Upper lobe of left lung (tissue), 4 donors: ENCODE measurements at regions not wholly inside any gene's neighbourhood (a gene's known extent, or its start where the extent isn't known, plus 50 kb on each side); places are given as distances from the start of the nearest gene placed in this dataset.

ENCODE experiments used
- POLR2A ChIP-seq, 4 donors: fragments of 450-650 bp; IDR thresholded peaks; one replicate each; pipeline ENCODE4 v1.5.1; 2016 to 2017; ENCODE audit warnings: antibody characterized with exemption in 4 of 4, mild to moderate bottlenecking in 2 of 4
- POLR2AphosphoS5 ChIP-seq, 2 donors: sonication (generic); formaldehyde crosslinking; IDR thresholded peaks; one replicate each; pipeline ENCODE4 v1.5.1; 2017; ENCODE audit warnings: antibody characterized with exemption in 2 of 2
- TF ChIP-seq, protein P1 (sequence below), 6 experiments: fragments of 450-650 bp in 4 of 6; fragments of 200-600 bp in 2 of 6; sonication (generic) in 2 of 6; IDR thresholded peaks; one replicate each; pipeline ENCODE4 v1.5.1; 2016 to 2019; ENCODE audit warnings: antibody characterized with exemption in 6 of 6

DNA sequence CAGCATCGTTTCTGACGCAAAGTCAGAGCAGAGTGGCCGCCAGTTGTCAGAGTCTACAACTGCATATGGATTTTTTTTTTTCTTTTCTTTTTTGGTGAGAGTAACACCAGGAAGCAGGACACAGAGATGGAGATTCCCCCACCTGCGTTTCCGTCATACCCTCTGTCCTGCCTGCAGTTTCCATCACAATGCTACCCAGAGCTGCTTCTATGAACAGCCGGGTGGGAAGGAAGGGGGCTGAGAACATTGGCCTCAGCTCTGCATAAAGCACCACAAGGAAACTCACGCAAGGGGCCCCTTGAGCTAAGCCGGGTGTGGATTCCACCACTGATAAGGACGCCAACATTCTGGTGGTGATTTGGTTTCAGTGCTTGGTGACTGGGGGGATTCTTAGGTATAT, 183.5 kb upstream of the AFDN start:
- TF ChIP-seq POLR2AphosphoS5 (IDR thresholded peaks at IDR 0.05) (no peak), POLR2A (IDR thresholded peaks at IDR 0.05) (no peak)
- TF ChIP-seq, protein P1, sequence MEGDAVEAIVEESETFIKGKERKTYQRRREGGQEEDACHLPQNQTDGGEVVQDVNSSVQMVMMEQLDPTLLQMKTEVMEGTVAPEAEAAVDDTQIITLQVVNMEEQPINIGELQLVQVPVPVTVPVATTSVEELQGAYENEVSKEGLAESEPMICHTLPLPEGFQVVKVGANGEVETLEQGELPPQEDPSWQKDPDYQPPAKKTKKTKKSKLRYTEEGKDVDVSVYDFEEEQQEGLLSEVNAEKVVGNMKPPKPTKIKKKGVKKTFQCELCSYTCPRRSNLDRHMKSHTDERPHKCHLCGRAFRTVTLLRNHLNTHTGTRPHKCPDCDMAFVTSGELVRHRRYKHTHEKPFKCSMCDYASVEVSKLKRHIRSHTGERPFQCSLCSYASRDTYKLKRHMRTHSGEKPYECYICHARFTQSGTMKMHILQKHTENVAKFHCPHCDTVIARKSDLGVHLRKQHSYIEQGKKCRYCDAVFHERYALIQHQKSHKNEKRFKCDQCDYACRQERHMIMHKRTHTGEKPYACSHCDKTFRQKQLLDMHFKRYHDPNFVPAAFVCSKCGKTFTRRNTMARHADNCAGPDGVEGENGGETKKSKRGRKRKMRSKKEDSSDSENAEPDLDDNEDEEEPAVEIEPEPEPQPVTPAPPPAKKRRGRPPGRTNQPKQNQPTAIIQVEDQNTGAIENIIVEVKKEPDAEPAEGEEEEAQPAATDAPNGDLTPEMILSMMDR (IDR thresholded peaks at IDR 0.05) = no peak
